ENCODE measurements at regions not wholly inside any gene's neighbourhood (a gene's known extent, or its start where the extent isn't known, plus 50 kb on each side); places are given as distances from the start of the nearest gene placed in this dataset.

DNA sequence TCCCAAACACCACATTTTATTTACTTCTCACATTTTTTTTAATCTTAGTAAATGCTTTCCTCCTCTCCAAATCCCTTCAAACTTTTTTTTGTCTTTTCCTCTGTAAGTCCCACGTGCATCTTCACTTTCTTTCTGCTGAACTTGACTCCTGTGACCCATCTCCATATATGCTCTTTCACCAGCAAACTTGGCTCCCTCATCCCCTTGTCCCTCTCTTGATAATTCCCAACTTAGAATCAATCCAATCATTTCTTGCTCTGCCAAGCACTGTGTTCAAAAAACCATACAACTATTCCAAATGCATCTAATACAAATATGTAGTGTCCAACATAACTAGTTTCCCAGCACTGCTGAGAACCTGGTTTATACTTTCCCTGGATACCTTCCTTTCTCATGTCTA, 519.4 kb downstream of the HDGFL1 start:
- H3K36me3 ChIP-seq (ENCODE audit: insufficient read depth in 1 of 2, low read depth in 1 of 2) = no peaks in the 10 kb centered on the region
- H3K27me3 ChIP-seq (ENCODE audit: insufficient read depth in 3 of 3, low read length in 2 of 3) = no peaks in the 10 kb centered on the region
- H3K27ac ChIP-seq = no peak overlapping the region
- H3K9me3 ChIP-seq = no peaks in the 10 kb centered on the region
- intact Hi-C loops (cut with DNase I) = no loop called here
- H3K4me1 ChIP-seq = no peaks in the 10 kb centered on the region
- DNase-seq = no peak
- no peak for ATAC-seq
- no peak overlapping the region for H3K4me3 ChIP-seq
- 42 to 73% (median 45%) methylated on average over 1 of the region's 1 CpG for WGBS, 3 donors
- TF ChIP-seq, protein P1, sequence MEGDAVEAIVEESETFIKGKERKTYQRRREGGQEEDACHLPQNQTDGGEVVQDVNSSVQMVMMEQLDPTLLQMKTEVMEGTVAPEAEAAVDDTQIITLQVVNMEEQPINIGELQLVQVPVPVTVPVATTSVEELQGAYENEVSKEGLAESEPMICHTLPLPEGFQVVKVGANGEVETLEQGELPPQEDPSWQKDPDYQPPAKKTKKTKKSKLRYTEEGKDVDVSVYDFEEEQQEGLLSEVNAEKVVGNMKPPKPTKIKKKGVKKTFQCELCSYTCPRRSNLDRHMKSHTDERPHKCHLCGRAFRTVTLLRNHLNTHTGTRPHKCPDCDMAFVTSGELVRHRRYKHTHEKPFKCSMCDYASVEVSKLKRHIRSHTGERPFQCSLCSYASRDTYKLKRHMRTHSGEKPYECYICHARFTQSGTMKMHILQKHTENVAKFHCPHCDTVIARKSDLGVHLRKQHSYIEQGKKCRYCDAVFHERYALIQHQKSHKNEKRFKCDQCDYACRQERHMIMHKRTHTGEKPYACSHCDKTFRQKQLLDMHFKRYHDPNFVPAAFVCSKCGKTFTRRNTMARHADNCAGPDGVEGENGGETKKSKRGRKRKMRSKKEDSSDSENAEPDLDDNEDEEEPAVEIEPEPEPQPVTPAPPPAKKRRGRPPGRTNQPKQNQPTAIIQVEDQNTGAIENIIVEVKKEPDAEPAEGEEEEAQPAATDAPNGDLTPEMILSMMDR (IDR thresholded peaks at IDR 0.05) = no peak

DNA sequence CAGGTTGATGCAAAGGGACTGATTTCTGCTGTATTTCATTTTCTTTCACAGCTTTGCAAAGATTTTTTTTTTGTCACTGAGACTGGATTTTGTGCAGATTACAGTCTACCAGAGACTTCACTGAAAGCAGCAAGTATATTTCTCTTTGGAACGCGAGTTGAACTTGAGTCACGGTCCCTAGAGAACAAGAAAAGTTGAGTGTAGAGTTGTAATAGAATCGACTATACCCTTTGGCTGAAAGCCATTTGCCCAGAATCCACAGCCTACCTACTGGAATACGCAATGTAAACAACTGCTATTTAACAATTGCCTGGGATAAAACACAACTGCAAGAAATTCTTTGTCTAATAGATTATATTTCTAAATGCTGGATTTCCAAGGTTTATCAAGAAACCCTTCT, 520.6 kb downstream of the HDGFL1 start:
- H3K27me3 ChIP-seq (ENCODE audit: insufficient read depth in 3 of 3, low read length in 2 of 3) = no peaks in the 10 kb centered on the region
- no peak for ATAC-seq
- no peaks in the 10 kb centered on the region for H3K36me3 ChIP-seq (ENCODE audit: insufficient read depth in 1 of 2, low read depth in 1 of 2)
- DNase-seq = no peak
- intact Hi-C loops (cut with DNase I) = no loop called here
- WGBS, 3 donors = 68 to 71% (median 68%) methylated on average over 5 of the region's 5 CpGs
- no peaks in the 10 kb centered on the region for H3K4me1 ChIP-seq
- H3K9me3 ChIP-seq = no peaks in the 10 kb centered on the region
- TF ChIP-seq, protein P1 (IDR thresholded peaks at IDR 0.05) = no peak
- no peak overlapping the region for H3K27ac ChIP-seq
- H3K4me3 ChIP-seq = no peak overlapping the region

DNA sequence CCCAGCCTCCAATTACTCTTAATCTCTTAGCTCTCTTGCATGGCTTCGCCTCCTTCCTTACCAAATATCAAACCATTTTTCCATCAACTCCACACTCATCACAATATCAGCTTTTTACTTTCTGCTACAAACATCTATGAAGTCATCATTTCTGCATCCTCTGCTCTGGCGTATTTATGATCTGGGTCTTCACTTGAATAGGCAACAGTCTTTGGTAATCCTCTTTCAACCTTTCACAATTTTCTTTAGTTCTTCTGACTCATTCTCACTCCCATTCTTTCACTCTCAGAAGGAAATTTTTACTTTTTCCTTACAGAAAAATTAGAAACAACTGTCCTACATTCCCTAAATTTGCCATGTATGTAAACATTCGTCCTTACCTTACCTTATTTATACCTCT, 522.4 kb downstream of the HDGFL1 start:
- no peaks in the 10 kb centered on the region for H3K4me1 ChIP-seq
- TF ChIP-seq, protein P1 (IDR thresholded peaks at IDR 0.05) = no peak
- H3K27ac ChIP-seq = no peak overlapping the region
- no peak overlapping the region for H3K4me3 ChIP-seq
- H3K36me3 ChIP-seq (ENCODE audit: insufficient read depth in 1 of 2, low read depth in 1 of 2) = no peaks in the 10 kb centered on the region
- DNase-seq (no peak), ATAC-seq (no peak)
- 67 to 77% (median 70%) methylated on average over 3 of the region's 3 CpGs for WGBS, 3 donors
- no peaks in the 10 kb centered on the region for H3K9me3 ChIP-seq
- H3K27me3 ChIP-seq (ENCODE audit: insufficient read depth in 3 of 3, low read length in 2 of 3) = no peaks in the 10 kb centered on the region
- intact Hi-C loops (cut with DNase I) = no loop called here

DNA sequence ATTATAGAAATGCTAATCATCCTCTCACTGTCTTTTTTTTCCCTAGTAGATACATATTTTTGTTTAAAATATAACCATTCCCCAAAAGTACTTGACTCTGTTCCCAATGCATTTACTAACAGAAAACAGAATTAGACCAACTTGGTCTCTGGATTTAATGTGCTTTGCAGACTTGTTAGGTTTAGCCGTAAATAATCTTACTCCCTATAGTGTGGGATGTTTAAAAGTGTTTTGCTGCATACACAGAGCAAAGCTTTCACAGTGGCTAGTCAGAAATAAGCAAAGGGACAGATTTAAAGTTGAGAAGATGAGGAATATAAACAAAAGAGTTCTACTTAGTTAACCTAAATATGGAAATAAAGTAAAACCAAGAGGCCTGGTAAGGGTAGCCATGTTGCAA, 527.5 kb downstream of the HDGFL1 start:
- H3K36me3 ChIP-seq (ENCODE audit: insufficient read depth in 1 of 2, low read depth in 1 of 2) = no peaks in the 10 kb centered on the region
- no peak for DNase-seq
- H3K27ac ChIP-seq = no peak overlapping the region
- TF ChIP-seq, protein P1 (IDR thresholded peaks at IDR 0.05) = no peak
- no peak overlapping the region for H3K4me3 ChIP-seq
- 71 to 86% (median 75%) methylated on average over 1 of the region's 1 CpG for WGBS, 3 donors
- ATAC-seq = no peak
- no peaks in the 10 kb centered on the region for H3K9me3 ChIP-seq
- no peaks in the 10 kb centered on the region for H3K27me3 ChIP-seq (ENCODE audit: insufficient read depth in 3 of 3, low read length in 2 of 3)
- intact Hi-C loops (cut with DNase I) = no loop called here
- H3K4me1 ChIP-seq = no peaks in the 10 kb centered on the region

DNA sequence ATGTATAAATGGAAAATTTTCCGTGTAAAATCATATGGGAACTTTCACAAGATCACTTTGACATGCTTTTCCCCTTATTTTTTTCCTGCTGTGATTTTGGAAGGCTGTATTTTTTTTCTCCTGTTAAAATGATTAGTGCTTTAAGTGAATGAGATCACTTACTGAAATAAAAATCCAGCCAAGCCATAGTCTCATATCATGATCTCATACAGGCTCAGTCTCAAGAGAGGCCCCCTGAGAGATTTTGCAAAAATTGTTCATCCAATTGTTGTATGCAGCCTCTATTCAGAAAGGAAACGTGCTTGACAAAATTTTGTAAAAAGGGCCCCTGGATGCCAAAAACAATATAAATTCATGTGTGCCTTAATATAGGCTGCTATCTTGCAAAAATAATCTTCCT, 528.2 kb downstream of the HDGFL1 start:
- H3K27ac ChIP-seq = no peak overlapping the region
- DNase-seq (no peak), ATAC-seq (no peak)
- no peaks in the 10 kb centered on the region for H3K36me3 ChIP-seq (ENCODE audit: insufficient read depth in 1 of 2, low read depth in 1 of 2)
- no peak overlapping the region for H3K4me3 ChIP-seq
- 28 to 39% (median 38%) methylated on average over 2 of the region's 2 CpGs for WGBS, 3 donors
- no peaks in the 10 kb centered on the region for H3K27me3 ChIP-seq (ENCODE audit: insufficient read depth in 3 of 3, low read length in 2 of 3)
- TF ChIP-seq, protein P1 (IDR thresholded peaks at IDR 0.05) = no peak
- intact Hi-C loops (cut with DNase I) = no loop called here
- no peaks in the 10 kb centered on the region for H3K4me1 ChIP-seq
- no peaks in the 10 kb centered on the region for H3K9me3 ChIP-seq
